Endothelial cell of umbilical vein (primary cell): ENCODE measurements at regions not wholly inside any gene's neighbourhood (a gene's known extent, or its start where the extent isn't known, plus 50 kb on each side); places are given as distances from the start of the nearest gene placed in this dataset.

Source experiments
- BruUV-seq: library from RNA; stranded (reverse); fragments of 400-500 nt; replicated peaks from 2 replicates; lab custom pipeline; 2021; lab: Mats Ljungman, UMichigan
- CTCF ChIA-PET: fragments of 300-600, 350-600 bp; sonication (Branson Sonifier 250); formaldehyde crosslinking; loops from one replicate; lab custom pipeline; 2021; ENCODE audit warnings: antibody characterized with exemption, inconsistent platforms; lab: Charles Lee
- POLR2A ChIA-PET: fragments of 300-600, 350-600 bp; sonication (Branson Sonifier 250); formaldehyde crosslinking; loops from one replicate; lab custom pipeline; 2021; ENCODE audit warnings: antibody characterized with exemption, inconsistent platforms; lab: Charles Lee
- DNase-seq: peaks from one replicate; pipeline ENCODE4 v3.0.0-alpha.2; 2011; ENCODE audit warnings: low read depth, low spot score
- FAIRE-seq: peaks from 2 replicates; lab custom pipeline; 2011; peaks lifted over from hg19 to GRCh38; lab: Jason Lieb, UNC
- H2AFZ ChIP-seq: 2 replicates; pipeline ENCODE4 v1.6.0; 2012; ENCODE audit warnings: low read depth, low read length, control low read depth, inconsistent platforms
- H3K27ac ChIP-seq: 2 replicates; pipeline ENCODE4 v1.5.1; 2011; ENCODE audit warnings: low read depth, mild to moderate bottlenecking, control low read depth, low read length, moderate library complexity; ENCODE audit not compliant: insufficient read depth
- H3K27me3 ChIP-seq, 2 experiments: 2 replicates each; pipeline versions ENCODE4 v1.6.0 to v1.6.1; 2011; ENCODE audit warnings: low read length in 2 of 2, mixed read lengths in 1 of 2; ENCODE audit not compliant: control insufficient read depth in 2 of 2, insufficient read depth in 2 of 2
- H3K36me3 ChIP-seq, 2 experiments: 2 replicates in 1 of 2; 3 replicates in 1 of 2; pipeline ENCODE4 v1.5.1; 2011; ENCODE audit warnings: low read length in 2 of 2, mild to moderate bottlenecking in 1 of 2, moderate library complexity in 1 of 2; ENCODE audit not compliant: control insufficient read depth in 2 of 2, insufficient read depth in 2 of 2; ENCODE audit errors: extremely low read depth in 1 of 2
- H3K4me1 ChIP-seq: 3 replicates; pipeline ENCODE4 v1.5.1; 2011; ENCODE audit warnings: mild to moderate bottlenecking, low read length; ENCODE audit not compliant: control insufficient read depth, insufficient read depth; ENCODE audit errors: extremely low read depth
- H3K4me2 ChIP-seq: 2 replicates; pipeline ENCODE4 v1.6.1; 2011; ENCODE audit warnings: low read length, control low read depth, mixed read lengths; ENCODE audit not compliant: insufficient read depth
- H3K4me3 ChIP-seq, 3 experiments: fragments of 200-600 bp in 1 of 3; sonication (generic), shearing (Covaris generic) in 1 of 3; replicated peaks in 1 of 3; 2 replicates each; pipeline ENCODE4 v1.5.1; 2011 to 2016; ENCODE audit warnings: control low read depth in 3 of 3, low read length in 3 of 3, mild to moderate bottlenecking in 2 of 3, inconsistent platforms in 1 of 3, low read depth in 1 of 3, moderate library complexity in 1 of 3; ENCODE audit not compliant: insufficient read depth in 1 of 3
- H3K79me2 ChIP-seq: 2 replicates; pipeline ENCODE4 v1.6.0; 2012; ENCODE audit warnings: low read length, inconsistent platforms; ENCODE audit not compliant: control insufficient read depth, insufficient read depth
- H3K9ac ChIP-seq: replicated peaks from 2 replicates; pipeline ENCODE3; 2011; ENCODE audit warnings: low read length, control low read depth; ENCODE audit not compliant: insufficient read depth; ENCODE audit errors: extremely low read depth
- H3K9me1 ChIP-seq: replicated peaks from 3 replicates; pipeline ENCODE4 v1.6.0; 2011; ENCODE audit warnings: mild to moderate bottlenecking, low read length; ENCODE audit not compliant: control insufficient read depth, insufficient read depth; ENCODE audit errors: extremely low read depth
- H3K9me3 ChIP-seq: replicated peaks from 2 replicates; pipeline ENCODE4 v1.5.1; 2012; ENCODE audit warnings: low read length, inconsistent platforms; ENCODE audit not compliant: control insufficient read depth, insufficient read depth
- H4K20me1 ChIP-seq: replicated peaks from 2 replicates; pipeline ENCODE3; 2011; ENCODE audit warnings: mild to moderate bottlenecking, low read length; ENCODE audit not compliant: control insufficient read depth, insufficient read depth; ENCODE audit errors: extremely low read depth
- EZH2 ChIP-seq: IDR thresholded peaks from 2 replicates; pipeline ENCODE4 v1.6.1; 2012; ENCODE audit warnings: borderline replicate concordance, low read depth, mild to moderate bottlenecking, moderate library complexity, low read length, inconsistent platforms; ENCODE audit not compliant: severe bottlenecking
- FOS ChIP-seq: IDR thresholded peaks from 2 replicates; pipeline ENCODE4 v1.6.1; 2011; ENCODE audit warnings: mild to moderate bottlenecking, low read length, moderate library complexity, borderline replicate concordance; ENCODE audit not compliant: insufficient read depth
- GATA2 ChIP-seq: IDR thresholded peaks from 2 replicates; pipeline ENCODE4 v1.7.0; 2011; ENCODE audit warnings: low read depth, mild to moderate bottlenecking, moderate library complexity, mixed read lengths, low read length; ENCODE audit not compliant: insufficient read length, insufficient read depth
- JUN ChIP-seq: IDR thresholded peaks from 2 replicates; pipeline ENCODE4 v1.6.1; 2011; ENCODE audit warnings: borderline replicate concordance, low read depth; ENCODE audit not compliant: insufficient read length, insufficient read depth
- MYC ChIP-seq: IDR thresholded peaks from one replicate; pipeline ENCODE4 v1.6.1; 2011; ENCODE audit warnings: mild to moderate bottlenecking, low read depth, low read length
- POLR2A ChIP-seq: IDR thresholded peaks from 2 replicates; pipeline ENCODE4 v1.6.1; 2012; ENCODE audit warnings: low read depth, mild to moderate bottlenecking, control low read depth, low read length
- POLR2AphosphoS5 ChIP-seq: IDR thresholded peaks from 2 replicates; pipeline ENCODE4 v1.6.1; 2012; ENCODE audit warnings: low read depth, mild to moderate bottlenecking, control low read depth, low read length, moderate library complexity; ENCODE audit not compliant: insufficient read depth
- dilution Hi-C: fragments of 300-500 bp; cut with MboI; formaldehyde crosslinking; loops from one replicate; pipeline ENCODE4 v1.15.0; 2019; ENCODE audit warnings: low sequenced_read_pairs; ENCODE audit not compliant: extremely low pct_ligation_motif_present
- intact Hi-C: fragments of 100-400 bp; cut with micrococcal nuclease; formaldehyde crosslinking; loops from one replicate; pipeline ENCODE4 v1.10.0; 2022
- TF ChIP-seq, protein P1 (sequence below), 2 donors: IDR thresholded peaks; 1 replicate in 1 of 2; 2 replicates in 1 of 2; pipeline ENCODE4 v1.5.1; 2011; ENCODE audit warnings: low read length in 2 of 2, mild to moderate bottlenecking in 2 of 2, moderate library complexity in 2 of 2, control low read depth in 1 of 2, inconsistent platforms in 1 of 2, low read depth in 1 of 2; ENCODE audit not compliant: insufficient read depth in 1 of 2; ENCODE audit errors: extremely low read depth in 1 of 2
- TF ChIP-seq, protein P2 (sequence below): IDR thresholded peaks from 2 replicates; pipeline ENCODE4 v1.6.1; 2011; ENCODE audit not compliant: insufficient read depth, insufficient read length

DNA sequence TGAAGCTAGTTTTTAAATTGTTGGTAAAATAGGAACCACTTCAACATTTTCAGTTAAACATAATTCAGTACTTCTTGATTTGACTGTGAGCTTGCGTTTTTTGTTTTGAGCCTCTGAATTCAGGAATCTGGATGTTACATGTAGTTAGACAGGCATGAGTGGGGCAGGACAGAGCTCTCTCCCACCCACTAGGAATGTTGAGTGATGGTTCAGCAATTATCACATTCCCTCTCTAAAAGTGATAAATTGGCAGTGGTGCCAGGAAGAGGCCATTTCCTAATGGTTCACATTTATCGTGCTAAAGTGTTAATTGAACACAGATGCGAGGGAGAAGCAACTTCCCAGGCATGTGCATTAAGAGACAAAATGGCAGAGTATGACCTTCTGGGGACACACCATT is 465.5 kb upstream of the HTR1E start:
- Histone ChIP-seq H3K4me3 (no peak overlapping the region), H3K4me1 (no peaks in the 10 kb centered on the region), H3K9ac (no peak overlapping the region), H2AFZ (no peak overlapping the region), H3K4me2 (no peak overlapping the region), H3K27ac (no peak overlapping the region), H3K27me3 (no peaks in the 10 kb centered on the region), H3K79me2 (no peaks in the 10 kb centered on the region), H3K36me3 (no peaks in the 10 kb centered on the region), H4K20me1 (no peaks in the 10 kb centered on the region), H3K9me3 (no peaks in the 10 kb centered on the region), H3K9me1 (no peaks in the 10 kb centered on the region)
- CTCF ChIA-PET = no interaction called here
- dilution Hi-C loops = no loop called here
- no TSS peak for BruUV-seq
- POLR2A ChIA-PET = no interaction called here
- DNase-seq = no peak
- FAIRE-seq = no peak
- no peak for TF ChIP-seq GATA2
- TF ChIP-seq, protein P1, sequence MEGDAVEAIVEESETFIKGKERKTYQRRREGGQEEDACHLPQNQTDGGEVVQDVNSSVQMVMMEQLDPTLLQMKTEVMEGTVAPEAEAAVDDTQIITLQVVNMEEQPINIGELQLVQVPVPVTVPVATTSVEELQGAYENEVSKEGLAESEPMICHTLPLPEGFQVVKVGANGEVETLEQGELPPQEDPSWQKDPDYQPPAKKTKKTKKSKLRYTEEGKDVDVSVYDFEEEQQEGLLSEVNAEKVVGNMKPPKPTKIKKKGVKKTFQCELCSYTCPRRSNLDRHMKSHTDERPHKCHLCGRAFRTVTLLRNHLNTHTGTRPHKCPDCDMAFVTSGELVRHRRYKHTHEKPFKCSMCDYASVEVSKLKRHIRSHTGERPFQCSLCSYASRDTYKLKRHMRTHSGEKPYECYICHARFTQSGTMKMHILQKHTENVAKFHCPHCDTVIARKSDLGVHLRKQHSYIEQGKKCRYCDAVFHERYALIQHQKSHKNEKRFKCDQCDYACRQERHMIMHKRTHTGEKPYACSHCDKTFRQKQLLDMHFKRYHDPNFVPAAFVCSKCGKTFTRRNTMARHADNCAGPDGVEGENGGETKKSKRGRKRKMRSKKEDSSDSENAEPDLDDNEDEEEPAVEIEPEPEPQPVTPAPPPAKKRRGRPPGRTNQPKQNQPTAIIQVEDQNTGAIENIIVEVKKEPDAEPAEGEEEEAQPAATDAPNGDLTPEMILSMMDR (IDR thresholded peaks at IDR 0.05; ENCODE audit: extremely low read depth in 1 of 2, insufficient read depth in 1 of 2, low read depth in 1 of 2, low read length in 2 of 2) = no peak
- no peak for TF ChIP-seq JUN
- TF ChIP-seq POLR2AphosphoS5 = no peak
- TF ChIP-seq, protein P2, sequence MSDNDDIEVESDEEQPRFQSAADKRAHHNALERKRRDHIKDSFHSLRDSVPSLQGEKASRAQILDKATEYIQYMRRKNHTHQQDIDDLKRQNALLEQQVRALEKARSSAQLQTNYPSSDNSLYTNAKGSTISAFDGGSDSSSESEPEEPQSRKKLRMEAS = no peak
- no peak for TF ChIP-seq FOS
- TF ChIP-seq POLR2A = no peak
- TF ChIP-seq EZH2 = no peak
- TF ChIP-seq MYC = no peak
- intact Hi-C loops = no loop called here
